NCI-H2029 treated with DMSO at 0.1 percent for 48 hours (cell line): ENCODE measurements at regions not wholly inside any gene's neighbourhood (a gene's known extent, or its start where the extent isn't known, plus 50 kb on each side); places are given as distances from the start of the nearest gene placed in this dataset.

Experiments used
- DNase-seq: peaks from one replicate; lab custom pipeline; 2025; lab: John Stamatoyannopoulos, UW

DNA sequence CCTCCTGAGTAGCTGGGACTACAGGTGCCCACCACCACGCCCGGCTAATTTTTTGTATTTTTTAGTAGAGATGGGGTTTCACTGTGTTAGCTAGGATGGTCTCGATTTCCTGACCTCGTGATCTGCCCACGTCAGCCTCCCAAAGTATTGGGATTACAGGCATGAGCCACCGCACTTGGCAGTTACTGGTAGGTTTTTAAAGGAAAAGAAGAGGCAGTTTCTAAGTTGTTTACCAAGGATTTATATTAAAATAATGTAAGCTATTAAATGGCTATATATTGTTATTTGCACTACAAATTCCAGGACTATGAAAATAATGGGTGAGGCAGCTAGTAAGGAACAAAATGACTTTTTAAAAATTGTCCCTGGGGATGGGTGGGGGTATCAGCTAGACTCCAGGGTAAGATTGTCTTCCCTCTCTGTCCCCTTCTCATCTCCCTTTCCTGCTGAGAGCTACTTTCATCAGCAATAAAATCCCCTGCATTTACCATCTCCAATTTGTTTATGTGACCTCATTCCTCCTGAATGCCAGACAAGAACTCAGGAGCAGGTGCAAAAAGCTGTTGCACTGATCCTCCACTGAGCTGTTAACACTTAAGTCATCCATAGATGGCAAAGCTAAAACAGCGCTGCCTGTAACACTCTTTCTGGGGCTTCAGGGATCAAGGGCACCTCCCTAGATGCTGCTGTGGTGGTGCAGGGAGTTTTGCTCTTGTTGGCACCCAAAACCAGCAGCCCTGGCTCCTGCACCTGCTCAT is 165.2 kb downstream of the ZPLD1 start:
- no peak for DNase-seq

GRCh38 chr3:102605153-102605552 is 170.3 kb downstream of the ZPLD1 start:
- DNase-seq = no peak

GRCh38 chr3:102608875-102609274 is 174.1 kb downstream of the ZPLD1 start:
- no peak for DNase-seq

DNA sequence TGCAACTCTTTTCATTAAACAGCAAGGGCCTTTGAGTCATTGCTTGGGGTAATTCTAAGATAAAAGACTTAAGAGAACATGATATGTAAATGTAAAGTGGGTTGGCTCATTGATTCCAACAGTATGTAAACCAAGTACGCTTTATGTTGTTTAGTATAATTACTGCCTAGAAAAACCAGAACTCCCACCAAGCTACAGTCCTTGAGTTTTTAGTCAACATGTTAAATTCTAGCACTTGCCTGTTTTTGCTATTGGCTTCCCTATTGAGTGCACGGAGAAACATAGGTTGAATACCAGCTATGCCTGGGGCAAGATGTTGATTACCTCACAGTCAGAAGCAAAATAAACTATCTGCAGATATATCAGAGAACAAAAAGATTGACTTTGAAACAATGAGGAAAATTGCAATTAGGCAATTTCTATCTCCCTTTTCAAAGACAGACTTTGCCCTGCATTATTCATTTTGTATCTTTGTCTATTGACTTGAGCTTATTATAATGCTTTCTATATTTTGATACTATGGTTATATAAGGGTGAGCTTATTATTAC is 179.3 kb downstream of the ZPLD1 start:
- no peak for DNase-seq

- no peak for DNase-seq
These were observed 179.8 kb downstream of the ZPLD1 start for GRCh38 chr3:102614585-102614984.

DNA sequence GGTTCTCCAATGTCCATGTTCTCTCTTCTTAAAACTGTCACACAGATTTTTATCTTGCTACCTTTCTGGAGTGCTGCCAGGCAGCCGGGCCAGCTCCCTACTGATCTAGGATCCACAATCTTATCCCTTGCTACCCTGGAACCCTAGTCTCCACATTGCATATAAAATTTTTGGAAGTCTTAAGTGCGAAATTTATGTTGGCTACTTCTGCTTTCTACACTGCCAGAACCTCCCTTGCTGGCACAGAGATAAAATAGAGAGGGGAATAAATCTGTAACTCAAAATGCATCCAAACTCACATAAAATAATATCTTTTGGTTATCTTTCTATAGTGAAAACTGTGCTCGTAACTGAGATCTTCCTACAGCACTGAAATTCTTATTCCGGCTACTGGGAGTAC is 182.6 kb downstream of the ZPLD1 start:
- no peak for DNase-seq

DNA sequence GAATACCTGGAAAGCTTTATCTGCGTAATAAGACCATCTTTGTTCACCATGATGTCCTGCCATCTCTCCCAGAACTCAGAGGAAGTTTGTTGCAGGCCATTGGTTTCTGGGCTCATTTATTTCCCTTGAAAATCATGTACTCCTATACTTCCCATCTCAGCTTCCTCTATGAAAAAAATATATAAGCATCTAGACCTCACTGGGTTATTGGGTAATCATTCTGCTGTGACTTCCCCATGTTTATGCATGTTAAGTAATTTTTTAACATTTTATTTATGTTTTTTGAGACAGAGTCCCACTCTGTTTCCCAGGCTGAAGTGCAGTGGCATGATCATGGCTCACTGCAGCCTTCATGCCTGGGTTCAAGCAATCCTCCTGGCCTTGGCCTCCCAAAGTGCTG is 184.5 kb downstream of the ZPLD1 start:
- no peak for DNase-seq

- no peak for DNase-seq
These were observed 195.1 kb downstream of the ZPLD1 start for GRCh38 chr3:102629943-102630342.

DNA sequence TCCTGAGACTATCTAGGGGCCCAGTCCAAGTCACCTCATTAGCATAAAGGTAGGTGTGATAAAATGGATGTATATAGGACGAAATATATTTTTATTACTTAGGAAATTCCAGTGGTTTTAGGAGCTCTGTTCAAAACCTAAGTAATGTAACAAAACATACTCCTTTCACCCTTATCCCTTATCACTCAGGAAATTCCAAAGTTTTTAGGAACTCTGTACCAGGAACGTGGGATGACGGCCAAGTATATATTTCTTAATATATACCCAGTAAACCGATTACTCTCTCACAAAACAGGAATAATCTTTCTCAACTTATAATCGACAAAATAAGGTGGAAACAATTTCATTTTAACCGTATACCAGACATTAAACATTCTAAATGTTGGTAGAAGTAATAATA is 195.7 kb downstream of the ZPLD1 start:
- DNase-seq = no peak

- no peak for DNase-seq
These were observed 208.7 kb downstream of the ZPLD1 start for GRCh38 chr3:102643546-102643945.

DNA sequence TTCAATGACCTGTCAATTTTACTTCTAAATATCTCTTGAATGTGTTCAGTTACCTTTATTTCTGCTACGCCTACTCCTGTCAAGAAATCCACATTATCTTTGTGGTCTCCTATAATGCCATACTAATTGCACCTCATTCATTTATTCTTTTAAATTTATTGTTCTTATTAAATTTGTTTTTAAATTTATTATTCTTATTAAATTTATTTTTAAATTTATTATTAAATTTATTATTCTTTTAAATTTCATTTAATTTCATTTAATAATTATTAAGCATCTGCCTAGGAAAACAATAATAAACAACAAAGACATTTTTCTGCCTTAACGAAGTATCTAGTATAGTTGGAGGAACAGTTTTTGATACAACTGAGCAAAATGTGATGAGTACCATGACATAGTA is 211.7 kb downstream of the ZPLD1 start:
- DNase-seq = no peak

GRCh38 chr3:102660653-102661052 is 225.8 kb downstream of the ZPLD1 start:
- DNase-seq = no peak

GRCh38 chr3:102661707-102662497 is 227.1 kb downstream of the ZPLD1 start:
- no peak for DNase-seq

DNA sequence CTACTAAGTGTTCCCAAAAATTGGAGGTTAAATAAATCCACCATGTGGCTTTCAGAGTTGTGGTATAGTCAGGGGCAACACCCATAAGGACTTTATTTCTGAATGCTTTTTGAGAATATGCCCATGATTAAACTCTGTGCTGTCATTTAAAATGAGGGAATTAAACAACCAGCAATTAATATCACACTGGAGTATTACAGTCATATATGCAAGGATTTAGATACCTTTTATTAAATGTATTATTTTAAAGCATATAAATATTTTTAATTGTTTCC is 227.6 kb downstream of the ZPLD1 start:
- DNase-seq = no peak

DNA sequence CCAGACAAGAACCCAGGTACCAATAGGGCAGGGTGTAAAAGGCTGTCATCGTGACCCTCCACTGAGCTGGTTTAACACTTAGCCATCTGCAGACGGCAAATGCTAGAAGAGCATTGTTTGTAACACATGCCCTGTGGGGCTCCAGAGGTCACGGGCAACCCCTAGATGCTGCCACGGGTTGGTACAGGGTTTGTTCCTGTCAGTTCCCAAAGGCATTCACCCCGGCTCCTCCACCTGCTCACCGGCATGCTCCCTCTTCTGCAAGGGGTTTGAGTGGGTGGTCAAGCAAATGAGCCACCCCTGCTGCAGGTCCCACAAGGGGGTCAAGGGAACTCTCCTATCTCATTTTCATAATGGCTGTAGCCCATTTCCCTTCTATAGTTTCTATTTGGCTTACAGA is 229.3 kb downstream of the ZPLD1 start:
- no peak for DNase-seq

DNA sequence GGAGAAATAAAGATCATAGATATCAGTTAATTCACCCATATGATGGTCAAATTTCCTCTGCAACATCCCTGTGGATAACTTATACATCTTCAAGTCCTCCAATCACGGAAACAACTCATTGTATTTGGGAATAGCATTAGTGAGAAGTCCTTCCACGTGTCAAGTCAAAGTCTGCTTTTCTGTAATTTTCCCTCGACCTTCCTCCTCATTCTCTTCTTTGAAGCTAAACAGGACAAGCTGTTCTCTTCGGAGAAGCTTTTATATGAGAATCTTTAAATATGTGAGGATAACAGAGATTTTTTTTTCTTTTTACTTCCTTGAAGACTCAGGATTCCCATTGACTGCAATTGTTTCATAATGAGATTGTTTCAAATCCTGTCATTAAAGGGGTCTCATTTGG is 230.4 kb downstream of the ZPLD1 start:
- no peak for DNase-seq

- DNase-seq = no peak
These were observed 233.4 kb downstream of the ZPLD1 start for GRCh38 chr3:102668247-102668646.

DNA sequence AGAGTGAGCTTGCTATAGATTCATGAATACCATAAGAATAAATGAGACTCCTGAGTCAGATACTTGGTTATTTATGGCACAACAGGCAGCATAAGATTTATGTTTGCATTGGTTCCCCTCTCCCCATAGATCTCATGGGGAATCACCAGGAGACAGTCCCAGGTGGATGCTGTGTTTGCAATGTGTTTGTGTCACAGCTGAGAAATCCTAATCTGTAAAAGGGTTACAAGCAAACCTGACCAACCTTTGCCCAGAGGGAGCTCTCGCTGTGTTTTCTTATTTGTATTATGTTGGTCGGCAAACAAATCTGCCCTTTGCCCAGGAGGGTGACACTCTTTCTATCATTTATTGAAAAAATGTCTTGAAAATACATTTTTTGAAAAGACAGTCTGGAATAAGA is 236.2 kb downstream of the ZPLD1 start:
- DNase-seq = no peak

- no peak for DNase-seq
These were observed 237.5 kb downstream of the ZPLD1 start for GRCh38 chr3:102672305-102672704.

- DNase-seq = peak; percentile 9
These were observed 238.7 kb downstream of the ZPLD1 start for GRCh38 chr3:102673271-102674115.

DNA sequence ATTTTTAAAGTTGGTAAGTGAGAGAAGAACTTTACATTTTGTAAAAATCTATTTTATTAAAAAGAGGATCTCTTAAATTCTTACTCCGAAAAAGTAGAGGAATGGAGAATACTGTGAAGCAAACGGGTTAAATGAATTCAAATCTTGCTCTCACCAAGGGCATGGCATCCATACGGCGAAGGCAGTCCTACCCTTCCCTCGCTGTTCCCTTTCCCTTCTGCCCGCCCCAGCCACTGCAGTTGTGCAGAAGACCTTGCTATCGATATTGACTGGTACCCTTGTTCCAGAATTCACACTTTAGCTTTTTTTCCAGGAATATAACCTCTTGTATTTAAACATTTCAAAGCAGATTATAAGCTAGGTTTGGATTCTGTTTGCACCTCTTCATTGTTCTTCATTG is 239.5 kb downstream of the ZPLD1 start:
- DNase-seq = no peak

DNA sequence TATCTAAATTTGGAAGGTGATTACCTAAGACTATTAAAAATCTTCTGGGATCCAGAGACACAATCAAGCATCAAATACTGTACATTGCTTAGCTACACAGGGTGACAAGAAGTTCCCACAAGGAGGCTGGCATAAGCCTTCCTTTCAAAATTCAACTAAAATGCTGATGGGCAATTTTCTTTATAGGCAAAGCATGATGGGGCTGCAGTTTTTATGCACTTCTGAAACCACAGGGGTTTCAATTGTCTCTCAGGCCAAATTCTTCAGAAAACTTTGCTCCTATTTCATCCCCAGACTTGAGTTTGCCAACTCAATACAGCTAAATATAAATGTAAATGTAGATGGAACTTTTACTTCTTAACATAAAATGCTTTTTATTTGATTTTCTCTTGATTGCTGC is 241.6 kb downstream of the ZPLD1 start:
- no peak for DNase-seq

DNA sequence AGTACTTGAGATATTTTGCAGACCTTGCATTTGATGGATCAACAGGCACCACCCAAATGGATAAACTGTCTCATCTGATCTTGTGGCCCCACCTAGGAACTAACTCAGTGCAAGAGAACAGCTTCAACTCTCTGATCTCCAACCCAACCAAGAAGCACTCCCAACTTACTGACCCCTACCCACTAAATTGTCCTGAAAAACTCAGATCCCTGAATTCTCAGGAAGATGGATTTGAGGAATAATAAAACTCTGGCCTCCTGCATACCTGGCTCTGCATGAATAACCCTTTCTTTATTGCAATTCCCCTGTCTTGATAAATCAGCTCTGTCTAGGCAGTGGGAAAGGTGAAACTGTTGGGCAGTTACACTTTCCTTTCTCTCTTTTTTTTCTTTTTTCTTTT is 247.9 kb downstream of the ZPLD1 start:
- no peak for DNase-seq
